HG03354 (cell line): ENCODE measurements at regions not wholly inside any gene's neighbourhood (a gene's known extent, or its start where the extent isn't known, plus 50 kb on each side); places are given as distances from the start of the nearest gene placed in this dataset.
"Not testable (repeated sequence)": the region's sequence is repeated elsewhere in the genome, so short reads cannot be mapped to it uniquely, and the experiment has no call there.

Experiments
- ATAC-seq: cut with Tn5 transposase; IDR thresholded peaks from one replicate; pipeline ENCODE4 v1.9.1; 2021; ENCODE audit warnings: mild to moderate bottlenecking; ENCODE audit not compliant: unreplicated experiment, poor library complexity, severe bottlenecking

- ATAC-seq: no peak
Measured at GRCh38 chr4:126752702-126753101, 880.1 kb upstream of the INTU start.

- ATAC-seq: no peak
Measured at GRCh38 chr4:126753592-126753991, 879.2 kb upstream of the INTU start.

DNA sequence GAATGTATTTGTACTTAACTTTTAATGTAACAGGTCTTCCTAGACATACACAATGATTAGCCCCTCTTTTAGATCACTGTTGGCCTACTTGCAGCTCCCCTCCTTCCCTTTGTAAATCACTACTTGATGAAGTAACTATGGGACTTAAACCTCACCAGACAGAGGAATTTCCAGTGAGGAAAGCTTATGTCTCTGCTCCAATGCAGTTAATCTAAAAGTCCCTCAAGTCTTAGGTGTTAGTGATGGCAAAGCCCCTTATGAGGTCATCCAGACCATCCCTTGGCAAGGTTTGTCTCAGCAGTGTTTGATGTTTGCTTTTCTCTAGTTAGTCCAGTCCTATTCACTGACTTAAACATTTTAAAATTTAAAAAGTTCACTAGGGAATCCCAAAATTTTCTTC lies 877.3 kb upstream of the INTU start:
- ATAC-seq: no peak

- ATAC-seq: no peak
Measured at GRCh38 chr4:126756050-126756829, 876.5 kb upstream of the INTU start.

- ATAC-seq: no peak
Measured at GRCh38 chr4:126757219-126757618, 875.5 kb upstream of the INTU start.

DNA sequence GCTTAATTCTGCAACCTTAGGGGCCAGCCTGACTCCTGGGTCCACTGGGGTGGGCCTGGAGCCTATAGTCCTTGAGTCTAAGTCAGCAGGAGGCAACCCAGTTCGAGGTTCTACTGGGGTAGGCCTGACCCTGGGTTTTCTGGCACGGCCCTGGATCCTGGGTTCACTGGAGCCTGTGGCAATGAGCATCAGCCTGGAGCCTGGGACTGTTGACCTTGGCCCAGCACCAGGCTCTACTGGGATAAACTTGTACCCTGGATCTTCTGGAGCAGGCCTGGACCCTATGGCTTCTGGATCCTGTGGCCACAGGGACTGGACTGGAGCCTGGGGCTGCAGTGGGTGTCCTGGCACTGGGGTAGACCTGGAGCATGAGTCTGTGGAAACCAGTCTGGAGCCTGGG lies 874.3 kb upstream of the INTU start:
- no peak for ATAC-seq

GRCh38 chr4:126761947-126762662 lies 870.7 kb upstream of the INTU start:
- no peak for ATAC-seq

DNA sequence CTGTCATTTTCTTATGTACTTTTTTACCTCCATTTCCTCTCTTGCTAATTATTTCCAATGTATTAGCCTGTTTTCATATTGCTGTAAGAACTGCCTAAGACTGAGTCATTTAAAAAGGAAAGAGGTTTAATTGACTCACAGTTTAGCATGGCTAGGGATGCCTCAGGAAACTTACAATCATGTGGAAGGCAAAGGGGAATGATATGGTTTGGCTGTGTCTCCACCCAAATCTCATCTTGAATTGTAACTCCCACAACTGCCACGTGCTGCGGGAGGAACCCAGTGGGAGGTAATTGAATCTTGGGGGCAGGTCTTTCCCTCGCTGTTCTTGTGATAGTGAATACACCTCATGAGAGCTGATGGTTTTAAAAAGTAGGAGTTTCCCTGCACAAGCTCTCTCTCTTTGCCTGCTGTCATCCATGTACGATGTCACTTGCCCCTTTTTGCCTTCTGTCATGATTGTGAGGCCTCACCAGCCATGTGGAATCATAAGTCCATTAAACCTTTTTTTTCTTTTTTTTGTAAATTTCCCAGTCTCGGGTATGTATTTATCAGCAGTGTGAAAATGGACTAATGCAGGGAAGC lies 870.0 kb upstream of the INTU start:
- no peak for ATAC-seq

GRCh38 chr4:126766241-126766640 lies 866.5 kb upstream of the INTU start:
- no peak for ATAC-seq

- ATAC-seq: no peak
Measured at GRCh38 chr4:126768338-126768737, 864.4 kb upstream of the INTU start.

DNA sequence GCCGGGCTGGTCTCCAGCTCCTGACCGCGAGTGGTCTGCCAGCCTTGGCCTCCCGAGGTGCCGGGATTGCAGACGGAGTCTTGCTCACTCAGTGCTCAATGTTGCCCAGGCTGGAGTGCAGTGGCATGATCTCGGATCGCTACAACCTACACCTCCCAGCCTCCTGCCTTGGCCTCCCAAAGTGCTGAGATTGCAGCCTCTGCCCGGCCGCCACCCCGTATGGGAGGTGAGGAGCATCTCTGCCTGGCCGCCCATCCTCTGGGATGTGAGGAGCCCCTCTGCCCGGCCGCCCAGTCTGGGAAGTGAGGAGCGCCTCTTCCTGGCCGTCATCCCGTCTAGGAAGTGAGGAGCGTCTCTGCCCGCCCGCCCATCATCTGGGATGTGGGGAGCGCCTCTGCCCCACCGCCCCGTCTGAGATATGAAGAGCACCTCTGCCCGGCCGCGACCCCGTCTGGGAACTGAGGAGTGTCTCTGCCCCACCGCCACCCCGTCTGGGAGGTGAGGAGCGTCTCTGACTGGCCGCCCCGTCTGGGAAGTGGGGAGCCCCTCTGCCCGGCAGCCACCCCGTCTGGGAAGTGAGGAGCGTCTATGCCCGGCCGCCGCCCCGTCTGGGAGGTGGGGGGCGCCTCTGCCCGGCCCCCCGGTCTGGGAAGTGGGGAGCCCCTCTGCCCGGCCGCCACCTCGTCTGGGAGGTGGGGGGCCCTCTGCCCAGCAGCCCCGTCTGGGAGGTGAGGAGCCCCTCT lies 861.8 kb upstream of the INTU start:
- not testable (repeated sequence) for ATAC-seq

GRCh38 chr4:126771618-126772017 lies 861.1 kb upstream of the INTU start:
- ATAC-seq: not testable (repeated sequence)

DNA sequence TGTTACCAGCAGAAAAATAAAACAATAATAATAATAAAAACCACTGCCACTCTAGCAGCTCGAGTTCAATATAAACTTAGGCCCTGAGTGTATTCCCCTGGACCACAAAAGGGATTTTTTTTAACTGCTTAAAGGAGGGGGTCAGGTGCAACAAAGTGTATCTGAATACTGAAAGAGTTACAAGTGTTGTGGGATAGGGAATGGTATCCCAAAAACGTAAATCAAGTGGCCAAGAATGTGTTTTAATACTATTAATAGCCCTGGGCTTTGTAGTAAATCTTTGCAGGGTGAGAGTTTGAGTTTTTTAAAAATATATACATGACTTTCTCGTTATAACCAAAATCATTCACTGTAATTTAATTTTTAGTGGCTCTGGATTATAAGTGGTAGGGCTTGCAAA lies 860.1 kb upstream of the INTU start:
- no peak for ATAC-seq

GRCh38 chr4:126775485-126776106 lies 857.2 kb upstream of the INTU start:
- no peak for ATAC-seq

DNA sequence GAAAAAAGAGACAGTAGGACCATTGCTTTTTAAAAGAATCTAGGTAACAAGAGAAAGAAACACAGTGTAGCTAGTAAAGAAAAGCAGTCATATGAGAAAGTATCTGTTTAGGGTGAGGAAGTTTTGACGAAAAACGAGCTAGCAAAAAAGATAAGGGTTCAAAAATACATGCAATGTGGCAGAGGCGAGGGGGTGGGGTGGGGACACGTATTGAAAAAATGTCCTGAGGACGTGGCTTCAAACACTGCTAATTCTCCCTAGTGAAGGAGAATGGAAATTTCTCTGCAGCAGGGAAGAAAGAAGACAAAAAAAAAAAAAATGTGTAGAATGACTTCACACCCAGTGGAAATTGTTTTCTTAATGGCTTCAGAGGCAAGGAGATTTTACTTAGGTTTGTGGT lies 856.4 kb upstream of the INTU start:
- no peak for ATAC-seq

GRCh38 chr4:126777649-126778048 lies 855.1 kb upstream of the INTU start:
- ATAC-seq: no peak

DNA sequence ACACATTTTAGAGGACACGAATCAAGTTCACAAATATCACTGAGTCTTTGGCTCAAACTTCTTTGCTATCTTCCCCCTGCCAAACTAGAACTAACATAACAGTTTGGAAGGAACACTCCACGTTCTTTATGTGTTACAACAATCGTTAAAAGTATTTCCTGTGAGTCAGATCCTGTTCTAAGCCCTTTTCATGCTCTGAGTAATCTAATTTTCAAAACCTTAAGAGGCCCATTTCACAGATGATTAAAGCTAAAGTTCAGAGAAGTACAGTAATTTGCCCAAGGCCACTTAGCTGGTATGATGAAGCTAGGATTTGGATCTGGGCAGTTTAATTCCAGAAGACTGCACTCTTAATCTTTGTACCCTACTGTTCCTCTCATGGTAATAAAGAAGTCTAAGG lies 854.4 kb upstream of the INTU start:
- ATAC-seq: no peak

- no peak for ATAC-seq
Measured at GRCh38 chr4:126779001-126779400, 853.8 kb upstream of the INTU start.

- ATAC-seq: no peak
Measured at GRCh38 chr4:126779436-126780166, 853.2 kb upstream of the INTU start.
